PC-3 (cell line): ENCODE measurements at regions not wholly inside any gene's neighbourhood (a gene's known extent, or its start where the extent isn't known, plus 50 kb on each side); places are given as distances from the start of the nearest gene placed in this dataset.

Experiments used
- ATAC-seq: fragments of 200-7000 bp; cut with Tn5 transposase; 2 replicates; pipeline ENCODE4 v1.9.1; 2020; ENCODE audit warnings: mild to moderate bottlenecking, moderate library complexity
- BruUV-seq: library from RNA; stranded (reverse); fragments of 400-500 nt; replicated peaks from 2 replicates; lab custom pipeline; 2021; lab: Mats Ljungman, UMichigan
- CTCF ChIA-PET: fragments of 300-600 bp; sonication (Branson Sonifier 250); formaldehyde crosslinking; loops from one replicate; lab custom pipeline; 2022; ENCODE audit warnings: antibody characterized with exemption; lab: Charles Lee
- POLR2A ChIA-PET: fragments of 300-600 bp; sonication (Branson Sonifier 250); formaldehyde crosslinking; loops from one replicate; lab custom pipeline; 2022; ENCODE audit warnings: antibody characterized with exemption; ENCODE audit not compliant: unreplicated experiment; lab: Charles Lee
- DNase-seq: peaks from one replicate; pipeline ENCODE4 v3.0.0-alpha.2; 2015
- H2AFZ ChIP-seq: fragments of 300-600 bp; sonication (generic); 2 replicates; pipeline ENCODE4 v1.6.0; 2016; ENCODE audit warnings: antibody characterized with exemption, low read length
- H3F3A ChIP-seq: fragments of 300-600 bp; sonication (generic); one replicate; pipeline ENCODE4 v1.6.0; 2017; ENCODE audit warnings: antibody characterized with exemption, low read length, control low read depth, mild to moderate bottlenecking; ENCODE audit not compliant: unreplicated experiment
- H3K27ac ChIP-seq: fragments of 300-600 bp; sonication (generic); 2 replicates; pipeline ENCODE4 v1.5.1; 2016; ENCODE audit warnings: mild to moderate bottlenecking, low read length
- H3K27me3 ChIP-seq: fragments of 300-600 bp; sonication (generic); 2 replicates; pipeline ENCODE4 v1.6.1; 2016; ENCODE audit warnings: low read length, mixed read lengths
- H3K36me3 ChIP-seq: fragments of 300-600 bp; sonication (generic); 2 replicates; pipeline ENCODE4 v1.6.1; 2016; ENCODE audit warnings: low read depth, mixed run types, low read length, mixed read lengths
- H3K4me1 ChIP-seq: fragments of 300-600 bp; sonication (generic); 2 replicates; pipeline ENCODE4 v1.5.1; 2016; ENCODE audit warnings: low read length; ENCODE audit not compliant: insufficient read depth
- H3K4me2 ChIP-seq: fragments of 300-600 bp; sonication (generic); 2 replicates; pipeline ENCODE4 v1.6.0; 2016; ENCODE audit warnings: low read length
- H3K4me3 ChIP-seq: fragments of 300-600 bp; sonication (generic); 2 replicates; pipeline ENCODE4 v1.5.1; 2016; ENCODE audit warnings: mild to moderate bottlenecking, low read length, mixed read lengths
- H3K79me2 ChIP-seq: fragments of 300-600 bp; sonication (generic); 2 replicates; pipeline ENCODE4 v1.6.1; 2017; ENCODE audit warnings: low read length, mixed read lengths
- H3K9ac ChIP-seq: fragments of 300-600 bp; sonication (generic); 2 replicates; pipeline ENCODE4 v1.6.0; 2016; ENCODE audit warnings: mild to moderate bottlenecking, low read length
- H3K9me2 ChIP-seq: fragments of 300-600 bp; sonication (generic); replicated peaks from 2 replicates; pipeline ENCODE4 v1.6.1; 2016; ENCODE audit warnings: mixed run types, low read length, mixed read lengths
- H3K9me3 ChIP-seq: fragments of 300-600 bp; sonication (generic); 2 replicates; pipeline ENCODE4 v1.6.1; 2016; ENCODE audit warnings: low read length, mixed read lengths
- H4K20me1 ChIP-seq: fragments of 300-600 bp; sonication (generic); 2 replicates; pipeline ENCODE4 v1.6.1; 2016; ENCODE audit warnings: low read length, mixed read lengths
- CTCF ChIP-seq: fragments of 300-600 bp; sonication (generic); conservative IDR thresholded peaks from 2 replicates; pipeline ENCODE4 v1.5.1; 2017; ENCODE audit warnings: antibody characterized with exemption, low read depth, mild to moderate bottlenecking, low read length
- EZH2 ChIP-seq: fragments of 300-600 bp; sonication (generic); IDR thresholded peaks from one replicate; pipeline ENCODE4 v1.6.1; 2017; ENCODE audit warnings: antibody characterized with exemption, mild to moderate bottlenecking, low read length; ENCODE audit not compliant: unreplicated experiment
- EZH2phosphoT487 ChIP-seq: fragments of 300-600 bp; sonication (generic); IDR thresholded peaks from 2 replicates; pipeline ENCODE4 v1.6.1; 2018; ENCODE audit warnings: mild to moderate bottlenecking, antibody characterized with exemption, low read length, borderline replicate concordance
- intact Hi-C: fragments of 100-400 bp; cut with micrococcal nuclease; formaldehyde crosslinking; loops from 2 replicates; pipeline ENCODE4 v1.9.0; 2023

GRCh38 chr6:164337925-164338397 is 923.4 kb downstream of the QKI start:
- ChIA-PET CTCF (no interaction called here), POLR2A (no interaction called here)
- intact Hi-C loops, result no loop called here
- Histone ChIP-seq H3K9me3 (no peaks in the 10 kb centered on the region), H3K4me1 (no peaks in the 10 kb centered on the region), H3K9me2 (no peaks in the 10 kb centered on the region), H4K20me1 (no peaks in the 10 kb centered on the region), H3K27ac (no peak overlapping the region), H3K4me2 (no peak overlapping the region), H3F3A (no peaks in the 10 kb centered on the region), H2AFZ (no peak overlapping the region), H3K4me3 (no peak overlapping the region), H3K36me3 (no peaks in the 10 kb centered on the region), H3K9ac (no peak overlapping the region), H3K27me3 (no peaks in the 10 kb centered on the region), H3K79me2 (no peaks in the 10 kb centered on the region)
- DNase-seq (no peak), ATAC-seq (no peak)
- TF ChIP-seq EZH2phosphoT487 (no peak), CTCF (no peak), EZH2 (no peak)
- BruUV-seq, result no TSS peak

- POLR2A ChIA-PET, result no interaction called here
- H3K27me3 ChIP-seq, result no peaks in the 10 kb centered on the region
- H3K27ac ChIP-seq, result no peak overlapping the region
- TF ChIP-seq CTCF (no peak), EZH2phosphoT487 (no peak)
- no peaks in the 10 kb centered on the region for H3K9me3 ChIP-seq
- H3K79me2 ChIP-seq, result no peaks in the 10 kb centered on the region
- intact Hi-C loops, result no loop called here
- ATAC-seq, result no peak
- no peaks in the 10 kb centered on the region for H3K4me1 ChIP-seq
- H3K9ac ChIP-seq, result no peak overlapping the region
- H3K4me3 ChIP-seq, result no peak overlapping the region
- DNase-seq, result no peak
- BruUV-seq, result no TSS peak
- no peak overlapping the region for H2AFZ ChIP-seq
- H3K36me3 ChIP-seq, result no peaks in the 10 kb centered on the region
- H3K9me2 ChIP-seq, result no peaks in the 10 kb centered on the region
- no peaks in the 10 kb centered on the region for H3F3A ChIP-seq
- H4K20me1 ChIP-seq, result no peaks in the 10 kb centered on the region
- no peak overlapping the region for H3K4me2 ChIP-seq
- CTCF ChIA-PET, result no interaction called here
Observed at GRCh38 chr6:164337024-164337924, 922.8 kb downstream of the QKI start.

GRCh38 chr6:164336455-164336854 is 921.9 kb downstream of the QKI start:
- Histone ChIP-seq H3K27ac (no peak overlapping the region), H3K79me2 (no peaks in the 10 kb centered on the region), H3K4me2 (no peak overlapping the region), H4K20me1 (no peaks in the 10 kb centered on the region), H3F3A (no peaks in the 10 kb centered on the region), H3K27me3 (no peaks in the 10 kb centered on the region), H3K4me1 (no peaks in the 10 kb centered on the region), H3K9me2 (no peaks in the 10 kb centered on the region), H3K9me3 (no peaks in the 10 kb centered on the region), H3K4me3 (no peak overlapping the region), H3K9ac (no peak overlapping the region), H3K36me3 (no peaks in the 10 kb centered on the region), H2AFZ (no peak overlapping the region)
- ChIA-PET POLR2A (no interaction called here), CTCF (no interaction called here)
- DNase-seq, result no peak
- intact Hi-C loops, result no loop called here
- no TSS peak for BruUV-seq
- no peak for ATAC-seq
- TF ChIP-seq EZH2 (no peak), EZH2phosphoT487 (no peak), CTCF (no peak)
